GM12891 (cell line): ENCODE measurements at regions not wholly inside any gene's neighbourhood (a gene's known extent, or its start where the extent isn't known, plus 50 kb on each side); places are given as distances from the start of the nearest gene placed in this dataset.

Experiments used
- PAX5 ChIP-seq: IDR thresholded peaks from 2 replicates; pipeline ENCODE4 v1.6.1; 2011; ENCODE audit warnings: low read length, moderate library complexity, mild to moderate bottlenecking; ENCODE audit not compliant: insufficient read depth, severe bottlenecking
- POLR2A ChIP-seq: IDR thresholded peaks from 2 replicates; pipeline ENCODE4 v1.6.1; 2011; ENCODE audit warnings: low read depth, low read length, control low read depth
- POLR2AphosphoS5 ChIP-seq: IDR thresholded peaks from 2 replicates; pipeline ENCODE4 v1.6.1; 2011; ENCODE audit warnings: low read depth, low read length, control low read depth
- POU2F2 ChIP-seq: IDR thresholded peaks from 2 replicates; pipeline ENCODE4 v1.6.1; 2011; ENCODE audit warnings: low read depth, mild to moderate bottlenecking, control low read depth, low read length, moderate library complexity
- SPI1 ChIP-seq: IDR thresholded peaks from 2 replicates; pipeline ENCODE4 v1.6.1; 2011; ENCODE audit warnings: low read depth, low read length, control low read depth
- TAF1 ChIP-seq: IDR thresholded peaks from 2 replicates; pipeline ENCODE4 v1.6.1; 2011; ENCODE audit warnings: low read depth, low read length, control low read depth

DNA sequence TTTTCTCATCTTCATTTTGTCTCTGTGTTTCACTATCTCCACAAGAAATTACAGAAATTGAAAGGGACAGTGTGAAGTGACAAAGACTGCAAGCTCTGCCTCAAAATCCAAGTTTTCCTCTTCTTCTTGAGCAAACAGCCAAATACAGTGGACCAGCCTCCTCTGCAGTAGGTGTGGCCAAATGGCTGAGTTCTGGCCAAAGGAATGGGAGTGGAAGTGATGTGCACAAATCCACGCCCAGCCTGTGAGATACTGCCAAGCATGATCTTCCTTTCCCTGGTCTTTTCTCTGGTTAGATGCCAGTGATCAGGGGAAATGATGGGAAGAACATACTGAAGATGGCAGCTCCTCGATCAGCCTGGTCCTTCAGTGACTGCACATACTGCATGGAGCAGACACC, 111.0 kb upstream of the CPNE4 start:
- TF ChIP-seq TAF1: no peak
- TF ChIP-seq POLR2AphosphoS5: no peak
- TF ChIP-seq POLR2A: no peak
- TF ChIP-seq PAX5: no peak
- no peak for TF ChIP-seq SPI1
- TF ChIP-seq POU2F2: no peak
